ENCODE measurements at regions not wholly inside any gene's neighbourhood (a gene's known extent, or its start where the extent isn't known, plus 50 kb on each side); places are given as distances from the start of the nearest gene placed in this dataset.

DNA sequence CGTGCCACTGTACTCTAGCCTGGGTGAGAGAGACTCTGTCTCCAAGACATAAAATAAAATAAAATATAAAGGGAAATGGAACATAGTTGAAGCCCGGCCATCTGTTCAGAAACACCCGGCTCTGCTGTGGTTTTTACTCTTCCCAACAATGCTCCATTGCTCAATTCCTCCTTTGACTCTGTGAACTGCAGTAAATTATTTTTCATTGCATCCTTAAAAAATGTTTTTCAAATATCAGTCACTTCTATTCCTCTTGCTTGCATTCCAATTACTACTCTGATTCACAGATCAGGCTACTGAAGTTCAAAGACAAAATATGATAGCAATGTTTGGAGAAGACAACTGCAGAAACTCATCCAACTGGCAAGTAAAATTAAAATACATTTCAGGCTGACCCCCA is 983.0 kb downstream of the SORCS1 start:
- H3K27ac ChIP-seq (ENCODE audit: low read length): no peak overlapping the region
- H3K9me3 ChIP-seq (ENCODE audit: control insufficient read depth, low read depth, low read length): no peaks in the 10 kb centered on the region
- no peaks in the 10 kb centered on the region for H3K27me3 ChIP-seq (ENCODE audit: control insufficient read depth, insufficient read depth, low read length)
- H3K36me3 ChIP-seq (ENCODE audit: control insufficient read depth, low read depth, low read length): no peaks in the 10 kb centered on the region
- H3K4me1 ChIP-seq (ENCODE audit: control insufficient read depth, low read depth, low read length): no peaks in the 10 kb centered on the region
- H3K4me3 ChIP-seq (ENCODE audit: low read length): no peak overlapping the region
- H3K9ac ChIP-seq (ENCODE audit: low read length): no peak overlapping the region

DNA sequence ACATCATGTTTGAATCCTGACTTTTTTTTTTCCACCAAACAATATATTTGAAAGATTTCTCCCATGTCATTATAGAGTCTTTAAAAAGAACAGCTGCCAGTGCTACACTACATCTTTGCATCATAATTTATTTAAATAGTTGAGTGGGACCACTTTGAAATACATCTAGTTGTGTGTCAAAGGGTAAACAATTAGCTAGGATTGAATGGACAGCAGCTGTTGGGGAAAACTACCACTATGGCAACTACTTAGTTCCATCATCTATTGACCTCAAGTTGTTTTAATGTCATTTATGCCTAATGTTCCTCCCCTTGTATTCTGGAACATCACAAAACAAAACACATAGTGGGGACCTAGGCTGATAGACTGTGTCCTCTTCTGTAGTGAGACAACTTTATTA is 985.1 kb downstream of the SORCS1 start:
- Histone ChIP-seq H3K4me1 (ENCODE audit: control insufficient read depth, low read depth, low read length) (no peaks in the 10 kb centered on the region), H3K36me3 (ENCODE audit: control insufficient read depth, low read depth, low read length) (no peaks in the 10 kb centered on the region), H3K27me3 (ENCODE audit: control insufficient read depth, insufficient read depth, low read length) (no peaks in the 10 kb centered on the region), H3K27ac (ENCODE audit: low read length) (no peak overlapping the region), H3K9me3 (ENCODE audit: control insufficient read depth, low read depth, low read length) (no peaks in the 10 kb centered on the region), H3K4me3 (ENCODE audit: low read length) (no peak overlapping the region), H3K9ac (ENCODE audit: low read length) (no peak overlapping the region)

DNA sequence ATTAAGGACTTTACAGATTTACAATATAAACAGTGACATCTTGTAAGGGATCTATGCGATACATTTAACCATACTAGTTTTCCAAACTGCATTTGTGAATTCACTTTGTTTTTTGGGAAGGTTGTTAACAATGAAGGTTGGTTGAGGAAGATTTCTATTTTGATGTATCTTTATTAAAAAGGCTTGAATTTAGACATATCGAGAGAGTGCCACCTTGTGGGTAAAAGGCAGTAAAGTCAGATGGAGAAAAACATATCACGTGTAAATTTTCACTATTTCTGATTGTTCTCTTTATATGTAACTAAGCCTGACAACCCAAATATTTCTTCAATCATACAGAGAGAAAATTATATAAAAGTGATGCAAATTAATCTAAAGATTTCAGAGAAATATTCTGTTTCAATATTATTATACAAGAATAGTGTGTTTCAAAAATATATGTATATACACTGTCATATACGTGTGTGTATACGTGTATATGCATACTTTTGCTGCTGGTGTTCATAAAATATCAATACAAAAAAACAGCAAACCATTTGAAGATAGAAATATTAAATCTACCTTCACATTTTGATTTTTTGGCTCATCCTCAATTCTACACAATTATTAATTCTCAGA is 988.6 kb downstream of the SORCS1 start:
- Histone ChIP-seq H3K9ac (ENCODE audit: low read length) (no peak overlapping the region), H3K27me3 (ENCODE audit: control insufficient read depth, insufficient read depth, low read length) (no peaks in the 10 kb centered on the region), H3K36me3 (ENCODE audit: control insufficient read depth, low read depth, low read length) (no peaks in the 10 kb centered on the region), H3K9me3 (ENCODE audit: control insufficient read depth, low read depth, low read length) (no peaks in the 10 kb centered on the region), H3K4me1 (ENCODE audit: control insufficient read depth, low read depth, low read length) (no peaks in the 10 kb centered on the region), H3K27ac (ENCODE audit: low read length) (no peak overlapping the region), H3K4me3 (ENCODE audit: low read length) (no peak overlapping the region)

GRCh38 chr10:106173838-106174237 is 990.7 kb downstream of the SORCS1 start:
- H3K27me3 ChIP-seq (ENCODE audit: control insufficient read depth, insufficient read depth, low read length): no peaks in the 10 kb centered on the region
- no peaks in the 10 kb centered on the region for H3K9me3 ChIP-seq (ENCODE audit: control insufficient read depth, low read depth, low read length)
- H3K9ac ChIP-seq (ENCODE audit: low read length): no peak overlapping the region
- H3K36me3 ChIP-seq (ENCODE audit: control insufficient read depth, low read depth, low read length): no peaks in the 10 kb centered on the region
- no peak overlapping the region for H3K27ac ChIP-seq (ENCODE audit: low read length)
- no peaks in the 10 kb centered on the region for H3K4me1 ChIP-seq (ENCODE audit: control insufficient read depth, low read depth, low read length)
- no peak overlapping the region for H3K4me3 ChIP-seq (ENCODE audit: low read length)

DNA sequence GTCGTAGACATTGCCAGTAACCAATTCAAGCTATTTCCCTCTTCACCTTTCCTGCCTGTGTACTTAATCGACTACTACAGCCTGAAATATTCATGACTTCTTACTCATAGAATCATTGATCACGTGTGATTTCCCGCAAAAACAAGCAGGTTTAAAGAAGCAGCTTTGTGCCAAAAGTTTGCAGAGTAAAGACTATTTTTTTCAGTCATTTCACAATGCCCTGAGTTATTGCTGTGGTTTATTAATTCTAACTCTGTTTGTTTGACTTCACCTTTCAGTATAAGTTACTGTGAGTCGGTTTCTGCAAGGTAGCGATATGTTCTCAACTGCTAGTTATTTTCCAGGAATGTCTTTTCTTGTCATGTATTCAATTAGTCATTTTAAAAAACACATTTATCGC is 995.3 kb downstream of the SORCS1 start:
- no peaks in the 10 kb centered on the region for H3K36me3 ChIP-seq (ENCODE audit: control insufficient read depth, low read depth, low read length)
- no peaks in the 10 kb centered on the region for H3K9me3 ChIP-seq (ENCODE audit: control insufficient read depth, low read depth, low read length)
- no peaks in the 10 kb centered on the region for H3K27me3 ChIP-seq (ENCODE audit: control insufficient read depth, insufficient read depth, low read length)
- H3K9ac ChIP-seq (ENCODE audit: low read length): no peak overlapping the region
- H3K4me1 ChIP-seq (ENCODE audit: control insufficient read depth, low read depth, low read length): no peaks in the 10 kb centered on the region
- no peak overlapping the region for H3K27ac ChIP-seq (ENCODE audit: low read length)
- H3K4me3 ChIP-seq (ENCODE audit: low read length): no peak overlapping the region

DNA sequence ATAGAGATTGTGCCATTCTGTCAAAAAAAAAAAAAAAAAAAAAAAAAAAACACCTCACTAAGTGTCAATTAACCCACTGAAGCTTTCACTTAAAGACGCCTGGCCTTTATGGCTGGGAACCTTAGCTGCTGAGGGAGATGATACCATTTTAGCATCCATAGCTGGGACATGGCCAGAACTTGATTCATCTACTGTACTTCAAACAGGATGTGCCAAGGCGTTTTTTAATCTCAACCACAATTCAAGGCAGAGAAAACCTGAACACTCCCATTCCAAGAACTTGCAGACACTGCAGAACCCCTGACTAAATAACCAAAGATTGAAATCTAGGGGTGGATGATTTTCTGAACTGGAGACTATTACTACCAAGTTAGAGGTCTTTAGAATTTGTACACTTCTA is 996.6 kb downstream of the SORCS1 start:
- Histone ChIP-seq H3K9ac (ENCODE audit: low read length) (no peak overlapping the region), H3K9me3 (ENCODE audit: control insufficient read depth, low read depth, low read length) (no peaks in the 10 kb centered on the region), H3K4me3 (ENCODE audit: low read length) (no peak overlapping the region), H3K27me3 (ENCODE audit: control insufficient read depth, insufficient read depth, low read length) (no peaks in the 10 kb centered on the region), H3K27ac (ENCODE audit: low read length) (no peak overlapping the region), H3K4me1 (ENCODE audit: control insufficient read depth, low read depth, low read length) (no peaks in the 10 kb centered on the region), H3K36me3 (ENCODE audit: control insufficient read depth, low read depth, low read length) (no peaks in the 10 kb centered on the region)

DNA sequence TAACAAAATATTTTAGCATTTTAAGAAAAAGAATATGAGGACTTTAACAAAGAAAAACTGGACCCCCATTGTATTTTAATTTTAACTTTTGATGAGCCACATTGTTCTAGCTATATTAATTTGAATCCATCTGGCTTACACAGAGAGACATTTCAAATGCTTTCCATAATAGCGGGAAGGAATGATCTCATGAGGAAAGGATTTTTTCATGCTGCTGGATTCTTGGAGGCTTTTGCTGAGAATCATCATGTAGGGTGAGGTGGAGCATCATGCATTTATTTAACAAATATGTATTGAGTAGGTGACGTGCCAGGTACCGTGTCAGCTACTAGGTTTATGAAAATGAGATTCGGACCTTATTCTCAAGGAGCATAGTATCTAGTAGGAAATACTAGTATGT is 1006.3 kb downstream of the SORCS1 start:
- Histone ChIP-seq H3K9ac (ENCODE audit: low read length) (no peak overlapping the region), H3K27ac (ENCODE audit: low read length) (no peak overlapping the region), H3K36me3 (ENCODE audit: control insufficient read depth, low read depth, low read length) (no peaks in the 10 kb centered on the region), H3K9me3 (ENCODE audit: control insufficient read depth, low read depth, low read length) (no peaks in the 10 kb centered on the region), H3K4me3 (ENCODE audit: low read length) (no peak overlapping the region), H3K4me1 (ENCODE audit: control insufficient read depth, low read depth, low read length) (no peaks in the 10 kb centered on the region), H3K27me3 (ENCODE audit: control insufficient read depth, insufficient read depth, low read length) (no peaks in the 10 kb centered on the region)

DNA sequence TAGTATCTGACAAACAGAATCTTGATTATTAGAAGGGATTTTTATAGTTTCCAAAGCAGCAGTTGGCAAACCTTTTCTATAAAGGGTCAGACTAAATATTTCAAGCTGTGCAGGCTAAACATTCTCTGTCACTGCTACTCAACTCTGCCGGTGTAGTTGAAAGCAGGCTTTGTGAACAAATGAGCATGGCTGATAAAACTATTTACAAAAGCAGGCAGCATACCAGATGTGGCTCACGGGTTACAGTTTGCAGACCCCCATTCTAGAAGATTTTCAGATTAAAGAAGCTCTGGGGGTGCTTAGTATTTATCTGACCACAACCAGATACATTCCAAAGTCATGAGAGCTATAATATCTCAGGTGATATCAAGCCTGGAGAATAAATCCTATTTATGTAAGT is 1017.5 kb downstream of the SORCS1 start:
- no peaks in the 10 kb centered on the region for H3K27me3 ChIP-seq (ENCODE audit: control insufficient read depth, insufficient read depth, low read length)
- no peak overlapping the region for H3K4me3 ChIP-seq (ENCODE audit: low read length)
- H3K36me3 ChIP-seq (ENCODE audit: control insufficient read depth, low read depth, low read length): no peaks in the 10 kb centered on the region
- no peak overlapping the region for H3K27ac ChIP-seq (ENCODE audit: low read length)
- no peaks in the 10 kb centered on the region for H3K9me3 ChIP-seq (ENCODE audit: control insufficient read depth, low read depth, low read length)
- peaks cover 11% of the 10 kb centered on the region for H3K4me1 ChIP-seq (ENCODE audit: control insufficient read depth, low read depth, low read length)
- no peak overlapping the region for H3K9ac ChIP-seq (ENCODE audit: low read length)

DNA sequence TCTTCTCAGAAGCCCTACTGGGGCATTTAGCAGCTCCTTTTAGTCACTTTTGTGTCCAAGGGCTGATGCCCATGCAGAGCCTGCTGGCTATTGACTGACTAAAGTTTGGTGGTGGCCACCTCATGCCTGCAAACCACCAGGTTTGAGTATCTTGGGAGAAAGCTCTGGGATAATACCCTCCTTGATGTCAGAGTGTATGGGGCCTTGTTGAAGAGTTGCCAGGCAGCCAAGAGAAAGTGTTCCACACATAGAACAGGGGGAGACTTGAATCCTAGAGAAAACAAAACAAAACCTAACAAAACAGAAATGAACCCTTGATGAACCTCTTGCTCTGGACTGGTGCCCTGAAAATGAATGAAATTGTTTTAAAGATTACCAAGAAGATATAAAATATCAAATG is 1024.6 kb downstream of the SORCS1 start:
- Histone ChIP-seq H3K4me1 (ENCODE audit: control insufficient read depth, low read depth, low read length) (no peaks in the 10 kb centered on the region), H3K27ac (ENCODE audit: low read length) (no peak overlapping the region), H3K27me3 (ENCODE audit: control insufficient read depth, insufficient read depth, low read length) (no peaks in the 10 kb centered on the region), H3K9ac (ENCODE audit: low read length) (no peak overlapping the region), H3K9me3 (ENCODE audit: control insufficient read depth, low read depth, low read length) (no peaks in the 10 kb centered on the region), H3K4me3 (ENCODE audit: low read length) (no peak overlapping the region), H3K36me3 (ENCODE audit: control insufficient read depth, low read depth, low read length) (no peaks in the 10 kb centered on the region)

DNA sequence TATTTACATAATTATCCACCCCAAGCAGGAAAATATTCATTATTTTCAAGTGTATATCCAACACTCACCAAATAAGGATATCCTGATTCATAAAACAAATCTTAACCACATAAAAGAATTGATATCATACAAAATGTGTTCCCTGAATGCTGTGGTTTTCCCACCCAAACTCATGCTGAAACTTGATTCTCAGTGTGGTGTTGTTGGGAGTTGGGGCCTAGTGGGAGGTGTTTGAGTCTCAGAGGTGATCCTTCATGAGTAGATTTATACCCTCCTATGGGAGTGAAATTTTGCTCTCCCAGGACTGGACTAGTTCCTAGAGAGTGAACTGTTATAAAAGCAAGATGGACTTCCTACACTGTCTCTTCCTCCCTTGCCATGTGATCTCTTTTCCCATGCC is 1028.3 kb downstream of the SORCS1 start:
- Histone ChIP-seq H3K9me3 (ENCODE audit: control insufficient read depth, low read depth, low read length) (no peaks in the 10 kb centered on the region), H3K27ac (ENCODE audit: low read length) (no peak overlapping the region), H3K9ac (ENCODE audit: low read length) (no peak overlapping the region), H3K36me3 (ENCODE audit: control insufficient read depth, low read depth, low read length) (no peaks in the 10 kb centered on the region), H3K4me3 (ENCODE audit: low read length) (no peak overlapping the region), H3K27me3 (ENCODE audit: control insufficient read depth, insufficient read depth, low read length) (no peaks in the 10 kb centered on the region), H3K4me1 (ENCODE audit: control insufficient read depth, low read depth, low read length) (no peaks in the 10 kb centered on the region)

DNA sequence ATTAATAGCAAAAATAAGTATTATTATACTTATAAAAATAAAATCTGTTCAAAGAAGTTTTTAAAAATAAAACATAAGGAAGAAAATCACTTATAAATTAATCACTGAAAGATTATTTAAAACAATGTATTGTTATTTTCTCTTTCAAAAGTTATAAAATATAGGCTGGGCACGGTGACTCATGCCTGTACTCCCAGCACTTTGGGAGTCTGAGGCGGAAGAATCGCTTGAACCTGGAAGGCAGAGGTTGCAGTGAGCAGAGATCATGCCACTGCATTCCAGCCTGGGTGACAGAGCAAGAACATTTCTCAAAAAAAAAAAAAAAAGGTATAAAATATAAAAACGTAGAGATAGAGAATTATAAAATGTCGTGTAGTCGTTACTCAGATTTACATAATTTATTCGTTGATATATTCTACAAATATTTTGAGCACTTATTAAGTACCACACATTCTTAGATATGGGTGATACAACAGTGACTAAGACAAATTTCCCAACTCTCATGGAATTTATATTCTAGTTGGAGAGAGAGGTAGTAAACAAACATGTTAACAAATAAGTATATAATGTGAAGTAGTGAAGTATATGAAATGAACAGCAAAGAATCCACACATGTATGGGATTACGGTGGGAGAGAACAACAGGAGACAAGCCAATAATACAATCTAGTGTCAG is 1030.0 kb downstream of the SORCS1 start:
- no peak overlapping the region for H3K27ac ChIP-seq (ENCODE audit: low read length)
- no peak overlapping the region for H3K9ac ChIP-seq (ENCODE audit: low read length)
- H3K9me3 ChIP-seq (ENCODE audit: control insufficient read depth, low read depth, low read length): no peaks in the 10 kb centered on the region

DNA sequence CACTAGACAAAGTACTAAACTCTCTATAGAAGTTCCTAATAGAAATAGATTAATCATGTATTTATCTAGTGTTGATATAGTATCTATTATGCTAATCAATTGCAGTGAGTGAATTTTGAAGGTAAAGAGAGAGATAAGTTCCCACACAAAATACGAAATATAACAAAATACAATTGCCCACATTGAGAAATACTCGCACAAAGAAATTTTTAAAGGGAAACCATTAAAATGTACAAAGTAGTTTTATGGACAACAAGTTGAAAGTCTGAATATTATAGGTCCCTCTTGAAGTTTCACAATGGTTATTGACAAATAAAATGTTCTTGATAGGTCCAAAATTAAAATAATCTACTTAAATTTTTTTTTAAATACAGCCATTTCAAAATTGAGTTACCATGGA is 1031.1 kb downstream of the SORCS1 start:
- Histone ChIP-seq H3K4me3 (ENCODE audit: low read length) (no peak overlapping the region), H3K9ac (ENCODE audit: low read length) (no peak overlapping the region), H3K27me3 (ENCODE audit: control insufficient read depth, insufficient read depth, low read length) (no peaks in the 10 kb centered on the region), H3K27ac (ENCODE audit: low read length) (no peak overlapping the region), H3K9me3 (ENCODE audit: control insufficient read depth, low read depth, low read length) (no peaks in the 10 kb centered on the region), H3K36me3 (ENCODE audit: control insufficient read depth, low read depth, low read length) (no peaks in the 10 kb centered on the region), H3K4me1 (ENCODE audit: control insufficient read depth, low read depth, low read length) (no peaks in the 10 kb centered on the region)

More for the DNA sequence above, 1030.0 kb downstream of the SORCS1 start:
- Histone ChIP-seq H3K27me3 (ENCODE audit: control insufficient read depth, insufficient read depth, low read length) (no peaks in the 10 kb centered on the region), H3K4me1 (ENCODE audit: control insufficient read depth, low read depth, low read length) (no peaks in the 10 kb centered on the region), H3K4me3 (ENCODE audit: low read length) (no peak overlapping the region), H3K36me3 (ENCODE audit: control insufficient read depth, low read depth, low read length) (no peaks in the 10 kb centered on the region)

All from iPS-18a (cell line).